T-cell (primary cell): ENCODE measurements at regions not wholly inside any gene's neighbourhood (a gene's known extent, or its start where the extent isn't known, plus 50 kb on each side); places are given as distances from the start of the nearest gene placed in this dataset.

ENCODE experiments used
- ATAC-seq, 4 experiments: fragments of 200-7000 bp in 3 of 4; fragments of 150-1000 bp in 1 of 4; cut with Tn5 transposase; replicated peaks in 1 of 4; 1 replicate in 3 of 4; 2 replicates in 1 of 4; pipeline ENCODE4 v1.10.0; 2021; ENCODE audit warnings: moderate library complexity in 3 of 4, mild to moderate bottlenecking in 2 of 4, moderate number of reproducible peaks in 1 of 4
- CTCF ChIA-PET, 2 donors: fragments of 300-600 bp; sonication (Branson Sonifier 250); formaldehyde crosslinking; loops; one replicate each; lab custom pipeline; 2022; ENCODE audit warnings: antibody characterized with exemption in 2 of 2; lab: Charles Lee
- POLR2A ChIA-PET, 2 donors: fragments of 300-600 bp; sonication (Branson Sonifier 250); formaldehyde crosslinking; loops; one replicate each; lab custom pipeline; 2022; ENCODE audit warnings: antibody characterized with exemption in 2 of 2; lab: Charles Lee
- DNase-seq, 35 experiments: peaks; one replicate each; pipeline versions ENCODE4 v3.0.0 to v3.0.0-alpha.2; 2013 to 2023
- H3K27ac ChIP-seq: one replicate; pipeline ENCODE4 v1.5.1; 2013; ENCODE audit warnings: low read length
- H3K27me3 ChIP-seq, 2 experiments: replicated peaks in 1 of 2; 1 replicate in 1 of 2; 2 replicates in 1 of 2; pipeline versions ENCODE4 v1.6.1 to v1.7.0; 2013; ENCODE audit warnings: low read length in 1 of 2, mixed read lengths in 1 of 2; ENCODE audit not compliant: control insufficient read depth in 2 of 2, insufficient read depth in 2 of 2; ENCODE audit errors: extremely low read depth in 1 of 2
- H3K36me3 ChIP-seq, 2 donors: 1 replicate in 1 of 2; 2 replicates in 1 of 2; pipeline versions ENCODE4 v1.6.1 to v1.7.0; 2013; ENCODE audit warnings: low read length in 1 of 2; ENCODE audit not compliant: control insufficient read depth in 2 of 2, insufficient read depth in 1 of 2; ENCODE audit errors: extremely low read depth in 1 of 2
- H3K4me1 ChIP-seq, 2 experiments: 1 replicate in 1 of 2; 2 replicates in 1 of 2; pipeline versions ENCODE4 v1.6.1 to v1.7.0; 2013; ENCODE audit warnings: low read length in 2 of 2, mixed read lengths in 1 of 2; ENCODE audit not compliant: insufficient read depth in 2 of 2, control insufficient read depth in 1 of 2; ENCODE audit errors: extremely low read depth in 1 of 2
- H3K4me3 ChIP-seq, 2 donors: 1 replicate in 1 of 2; 2 replicates in 1 of 2; pipeline versions ENCODE4 v1.5.1 to v1.7.0; 2013; ENCODE audit warnings: mild to moderate bottlenecking in 2 of 2, low read length in 1 of 2, moderate library complexity in 1 of 2; ENCODE audit not compliant: control insufficient read depth in 1 of 2; ENCODE audit errors: extremely low read depth in 1 of 2
- H3K9me3 ChIP-seq: 2 replicates; pipeline ENCODE4 v1.7.0; 2013
- H3K27ac Mint-ChIP-seq, 2 donors: one replicate each; pipeline ENCODE4 v1.8.0; 2020 to 2021; ENCODE audit warnings: mild to moderate bottlenecking in 2 of 2, mixed read lengths in 2 of 2
- H3K27me3 Mint-ChIP-seq, 2 donors: one replicate each; pipeline ENCODE4 v1.8.0; 2021 to 2022; ENCODE audit warnings: mixed read lengths in 2 of 2
- H3K36me3 Mint-ChIP-seq: one replicate; pipeline ENCODE4 v1.8.0; 2021; ENCODE audit warnings: mixed read lengths
- H3K4me1 Mint-ChIP-seq, 3 donors: one replicate each; pipeline ENCODE4 v1.8.0; 2020 to 2022; ENCODE audit warnings: mixed read lengths in 3 of 3, mild to moderate bottlenecking in 1 of 3
- H3K4me3 Mint-ChIP-seq, 3 donors: one replicate each; pipeline ENCODE4 v1.8.0; 2020 to 2022; ENCODE audit warnings: mild to moderate bottlenecking in 3 of 3, mixed read lengths in 3 of 3, moderate library complexity in 3 of 3
- H3K9me3 Mint-ChIP-seq, 3 donors: one replicate each; pipeline ENCODE4 v1.8.0; 2020 to 2022; ENCODE audit warnings: mixed read lengths in 3 of 3
- WGBS: methylation state at CpG from one replicate; pipeline ENCODE4 v1.1.5; 2013; ENCODE audit warnings: missing lambda C conversion rate; ENCODE audit not compliant: insufficient coverage; 5-methylcytosine and 5-hydroxymethylcytosine counted together

DNA sequence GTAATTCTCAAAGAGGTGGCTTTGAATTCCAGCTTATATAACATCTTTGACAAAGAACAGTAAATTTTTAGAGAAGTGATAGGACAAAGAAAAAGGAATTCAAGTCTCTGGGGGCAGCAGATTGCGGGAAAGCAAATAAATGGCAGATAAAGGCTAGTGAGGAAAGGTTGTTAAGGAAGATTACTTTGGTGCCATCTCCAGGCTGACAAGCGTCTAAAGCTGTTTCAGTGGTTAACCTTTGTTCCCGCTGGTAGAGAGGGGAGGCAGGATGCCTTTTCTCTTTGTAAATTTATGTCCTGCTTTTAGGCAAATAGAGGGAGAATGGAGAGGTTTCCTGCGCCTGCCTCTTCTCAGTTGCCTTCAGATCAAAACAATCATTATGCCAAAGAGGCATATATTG is 431.2 kb upstream of the CHST9 start:
- no peak overlapping the region for H3K4me3 ChIP-seq
- DNase-seq = no peak
- H3K27ac ChIP-seq = no peak overlapping the region
- ATAC-seq = no peak
- 58% methylated on average over 2 of the region's 4 CpGs for WGBS
- H3K4me3 Mint-ChIP-seq = no peak overlapping the region
- H3K9me3 ChIP-seq = no peaks in the 10 kb centered on the region
- ChIA-PET CTCF (interaction anchor here in 1 of 2 donors (0.6 kb wide), 1 partner anchor 46 kb away, joined by 6 read pairs; no protein-coding TSS in a partner anchor), POLR2A (no interaction called here)
- no peaks in the 10 kb centered on the region for H3K27me3 ChIP-seq
- H3K27ac Mint-ChIP-seq = no peak overlapping the region
- H3K4me1 ChIP-seq = no peaks in the 10 kb centered on the region
- H3K4me1 Mint-ChIP-seq = no peaks in the 10 kb centered on the region
- no peaks in the 10 kb centered on the region for H3K36me3 ChIP-seq
- H3K9me3 Mint-ChIP-seq = peaks cover 0 to 9% (median 6%) of the 10 kb centered on the region in 3 donors
- no peaks in the 10 kb centered on the region for H3K27me3 Mint-ChIP-seq
- no peaks in the 10 kb centered on the region for H3K36me3 Mint-ChIP-seq

DNA sequence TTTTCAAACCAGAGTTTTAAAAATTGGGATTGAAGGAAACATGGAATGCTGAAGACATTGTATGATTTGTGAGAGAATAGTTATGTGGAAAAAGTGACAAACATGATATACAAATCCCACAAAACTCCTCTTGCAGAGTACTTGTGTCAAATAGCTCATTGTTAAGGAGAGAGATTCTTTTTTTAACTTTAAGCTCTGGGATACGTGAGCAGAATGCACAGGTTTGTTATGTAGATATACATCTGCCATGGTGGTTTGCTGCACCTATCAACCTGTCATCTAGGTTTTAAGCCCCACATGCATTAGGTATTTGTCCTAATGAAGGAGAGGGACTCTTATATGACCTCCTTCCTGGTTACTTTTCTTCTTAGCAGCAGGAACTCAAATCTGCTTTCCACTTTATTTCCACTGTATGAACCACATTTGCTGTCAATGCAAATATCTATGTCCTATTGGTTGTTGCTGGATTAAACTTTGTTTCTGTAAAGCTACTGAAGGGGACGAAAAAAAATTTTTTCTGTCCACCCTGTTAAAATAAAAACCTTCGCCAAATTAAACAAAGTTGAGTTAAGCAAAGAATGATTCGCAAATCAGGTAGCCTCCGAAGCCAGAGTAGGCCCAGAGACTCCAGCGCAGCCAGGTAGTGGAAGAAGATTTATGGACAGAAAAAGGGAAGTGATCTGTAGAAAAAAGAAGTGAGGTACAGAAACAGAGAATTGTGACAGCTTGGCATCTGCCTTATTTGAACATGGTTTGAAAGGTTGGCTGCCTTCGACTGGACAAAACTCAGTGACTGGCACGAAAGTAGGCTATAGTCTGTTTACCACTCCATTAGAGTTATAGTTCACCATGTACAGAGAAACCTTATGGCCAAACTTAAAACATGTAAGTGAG is 430.1 kb upstream of the CHST9 start:
- 83% methylated on average over 3 of the region's 8 CpGs for WGBS
- ChIA-PET POLR2A (interaction anchor here in 1 of 2 donors (0.5 kb wide), 1 partner anchor 1427 kb away, joined by 3 read pairs; no protein-coding TSS in a partner anchor), CTCF (interaction anchor here (0.6 to 0.7 kb wide), 2 partner anchors 15 to 1017 kb away, joined by 3 read pairs; no protein-coding TSS in a partner anchor)
- no peaks in the 10 kb centered on the region for H3K27me3 ChIP-seq
- Mint-ChIP-seq H3K36me3 (no peaks in the 10 kb centered on the region), H3K4me1 (no peaks in the 10 kb centered on the region), H3K9me3 (peaks cover 0 to 9% (median 2%) of the 10 kb centered on the region in 3 donors), H3K27ac (no peak overlapping the region), H3K4me3 (no peak overlapping the region), H3K27me3 (no peaks in the 10 kb centered on the region)
- H3K4me1 ChIP-seq = no peaks in the 10 kb centered on the region
- no peak overlapping the region for H3K27ac ChIP-seq
- no peaks in the 10 kb centered on the region for H3K36me3 ChIP-seq
- H3K9me3 ChIP-seq = no peaks in the 10 kb centered on the region
- H3K4me3 ChIP-seq = no peak overlapping the region
- no peak for DNase-seq
- ATAC-seq = no peak

- no peaks in the 10 kb centered on the region for H3K9me3 ChIP-seq
- Mint-ChIP-seq H3K4me3 (no peak overlapping the region), H3K36me3 (no peaks in the 10 kb centered on the region), H3K27me3 (no peaks in the 10 kb centered on the region), H3K9me3 (no peaks in the 10 kb centered on the region), H3K4me1 (no peaks in the 10 kb centered on the region), H3K27ac (no peak overlapping the region)
- H3K4me1 ChIP-seq = no peaks in the 10 kb centered on the region
- CTCF ChIA-PET = no interaction called here
- DNase-seq (no peak), ATAC-seq (no peak)
- no peaks in the 10 kb centered on the region for H3K36me3 ChIP-seq
- H3K27ac ChIP-seq = no peak overlapping the region
- H3K4me3 ChIP-seq = no peak overlapping the region
- POLR2A ChIA-PET = no interaction called here
- no peaks in the 10 kb centered on the region for H3K27me3 ChIP-seq
Observed at GRCh38 chr18:27609221-27609620, 424.1 kb upstream of the CHST9 start.

DNA sequence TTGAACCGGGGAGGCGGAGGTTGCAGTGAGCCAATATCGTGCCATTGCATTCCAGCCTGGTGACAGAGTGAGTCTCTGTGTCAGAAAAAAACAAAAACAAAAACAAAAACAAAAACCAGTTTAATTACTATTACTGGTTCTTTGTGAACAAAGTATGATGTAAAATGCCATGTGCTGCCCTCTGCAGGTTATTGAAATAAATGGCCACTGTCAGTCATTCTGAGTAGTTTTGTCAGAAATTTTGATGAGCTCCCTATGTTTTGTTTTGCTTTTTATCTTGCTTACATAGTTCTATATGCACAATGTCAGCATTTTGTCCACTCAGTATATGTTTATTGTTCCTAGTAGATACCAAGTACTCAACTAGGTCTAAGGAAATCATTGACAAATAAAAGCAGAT is 423.6 kb upstream of the CHST9 start:
- DNase-seq (no peak), ATAC-seq (no peak)
- Histone ChIP-seq H3K4me3 (no peak overlapping the region), H3K36me3 (no peaks in the 10 kb centered on the region), H3K9me3 (no peaks in the 10 kb centered on the region), H3K27ac (no peak overlapping the region), H3K4me1 (no peaks in the 10 kb centered on the region), H3K27me3 (no peaks in the 10 kb centered on the region)
- H3K27me3 Mint-ChIP-seq = no peaks in the 10 kb centered on the region
- POLR2A ChIA-PET = no interaction called here
- no CpG with 5 or more reads among the region's 3 CpGs for WGBS
- no peak overlapping the region for H3K4me3 Mint-ChIP-seq
- no peaks in the 10 kb centered on the region for H3K4me1 Mint-ChIP-seq
- CTCF ChIA-PET = interaction anchor here in 1 of 2 donors (0.6 to 0.9 kb wide), 2 partner anchors 12 to 579 kb away, joined by 3 read pairs; no protein-coding TSS in a partner anchor
- no peak overlapping the region for H3K27ac Mint-ChIP-seq
- no peaks in the 10 kb centered on the region for H3K36me3 Mint-ChIP-seq
- H3K9me3 Mint-ChIP-seq = no peaks in the 10 kb centered on the region

GRCh38 chr18:27608174-27608573 is 423.1 kb upstream of the CHST9 start:
- H3K27ac ChIP-seq = no peak overlapping the region
- POLR2A ChIA-PET = no interaction called here
- DNase-seq (no peak), ATAC-seq (no peak)
- Mint-ChIP-seq H3K27ac (no peak overlapping the region), H3K4me3 (no peak overlapping the region), H3K36me3 (no peaks in the 10 kb centered on the region), H3K9me3 (no peaks in the 10 kb centered on the region), H3K4me1 (no peaks in the 10 kb centered on the region), H3K27me3 (no peaks in the 10 kb centered on the region)
- no peaks in the 10 kb centered on the region for H3K4me1 ChIP-seq
- no peaks in the 10 kb centered on the region for H3K9me3 ChIP-seq
- H3K4me3 ChIP-seq = no peak overlapping the region
- CTCF ChIA-PET = interaction anchor here in 1 of 2 donors (0.6 to 0.9 kb wide), 2 partner anchors 11 to 580 kb away, joined by 3 read pairs; no protein-coding TSS in a partner anchor
- no peaks in the 10 kb centered on the region for H3K36me3 ChIP-seq
- WGBS = 100% methylated on average over 1 of the region's 3 CpGs
- H3K27me3 ChIP-seq = no peaks in the 10 kb centered on the region

DNA sequence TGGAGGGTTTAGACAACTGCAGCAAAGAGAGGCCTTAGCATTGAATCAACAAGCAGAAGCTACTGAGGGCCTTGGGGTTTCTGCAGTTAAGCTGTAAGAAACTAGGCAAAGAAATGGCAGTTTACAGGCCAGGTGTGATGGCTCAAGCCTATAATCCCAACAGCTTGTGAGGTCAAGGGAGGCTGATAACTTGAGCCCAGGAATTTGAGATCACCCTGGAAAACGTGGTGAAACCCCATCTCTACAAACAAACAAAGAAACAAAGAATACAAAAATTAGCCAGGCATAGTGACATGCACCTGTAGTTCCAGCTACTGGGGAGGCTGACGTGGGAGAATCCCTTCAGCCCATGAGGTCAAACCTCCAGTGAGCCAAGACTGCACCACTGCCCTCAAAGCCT is 421.6 kb upstream of the CHST9 start:
- no peak for DNase-seq
- WGBS = 20% methylated on average over 1 of the region's 2 CpGs
- Mint-ChIP-seq H3K9me3 (peaks cover 0 to 4% (median 0%) of the 10 kb centered on the region in 3 donors), H3K27me3 (peaks cover 0 to 4% of the 10 kb centered on the region in 2 donors), H3K4me1 (no peaks in the 10 kb centered on the region), H3K36me3 (no peaks in the 10 kb centered on the region), H3K27ac (no peak overlapping the region), H3K4me3 (no peak overlapping the region)
- Histone ChIP-seq H3K4me1 (no peaks in the 10 kb centered on the region), H3K4me3 (no peak overlapping the region), H3K27ac (no peak overlapping the region), H3K9me3 (no peaks in the 10 kb centered on the region), H3K36me3 (no peaks in the 10 kb centered on the region), H3K27me3 (no peaks in the 10 kb centered on the region)
- POLR2A ChIA-PET = no interaction called here
- ATAC-seq = no peak
- CTCF ChIA-PET = no interaction called here
